ENCODE measurements at regions not wholly inside any gene's neighbourhood (a gene's known extent, or its start where the extent isn't known, plus 50 kb on each side); places are given as distances from the start of the nearest gene placed in this dataset.

- H3K4me3 ChIP-seq, result no peak overlapping the region
- H3K27ac ChIP-seq, result no peak overlapping the region
Measured at GRCh38 chr4:165609653-165610052, 230.8 kb downstream of the CPE start.

GRCh38 chr4:165610679-165611437, 232.1 kb downstream of the CPE start:
- no peak overlapping the region for H3K27ac ChIP-seq
- H3K4me3 ChIP-seq, result no peak overlapping the region

GRCh38 chr4:165612936-165613335, 234.1 kb downstream of the CPE start:
- Histone ChIP-seq H3K4me3 (no peak overlapping the region), H3K27ac (no peak overlapping the region)

- Histone ChIP-seq H3K4me3 (no peak overlapping the region), H3K27ac (no peak overlapping the region)
Measured at GRCh38 chr4:165613581-165613980, 234.8 kb downstream of the CPE start.

- no peak overlapping the region for H3K4me3 ChIP-seq
- H3K27ac ChIP-seq, result no peak overlapping the region
Measured at GRCh38 chr4:165620913-165621312, 242.1 kb downstream of the CPE start.

GRCh38 chr4:165621983-165622382, 243.2 kb downstream of the CPE start:
- no peak overlapping the region for H3K27ac ChIP-seq
- H3K4me3 ChIP-seq, result no peak overlapping the region

GRCh38 chr4:165625281-165625680, 246.5 kb downstream of the CPE start:
- Histone ChIP-seq H3K27ac (no peak overlapping the region), H3K4me3 (no peak overlapping the region)

GRCh38 chr4:165626316-165626715, 246.7 kb upstream of the TLL1 start:
- no peak overlapping the region for H3K27ac ChIP-seq
- H3K4me3 ChIP-seq, result no peak overlapping the region

GRCh38 chr4:165627128-165627527, 245.9 kb upstream of the TLL1 start:
- H3K4me3 ChIP-seq, result no peak overlapping the region
- no peak overlapping the region for H3K27ac ChIP-seq

GRCh38 chr4:165627548-165627947, 245.5 kb upstream of the TLL1 start:
- Histone ChIP-seq H3K4me3 (no peak overlapping the region), H3K27ac (no peak overlapping the region)

- Histone ChIP-seq H3K4me3 (no peak overlapping the region), H3K27ac (no peak overlapping the region)
Measured at GRCh38 chr4:165628572-165628971, 244.5 kb upstream of the TLL1 start.

- no peak overlapping the region for H3K4me3 ChIP-seq
- H3K27ac ChIP-seq, result no peak overlapping the region
Measured at GRCh38 chr4:165630671-165631070, 242.4 kb upstream of the TLL1 start.

- H3K4me3 ChIP-seq, result no peak overlapping the region
- H3K27ac ChIP-seq, result no peak overlapping the region
Measured at GRCh38 chr4:165631208-165631894, 241.7 kb upstream of the TLL1 start.

- Histone ChIP-seq H3K27ac (no peak overlapping the region), H3K4me3 (no peak overlapping the region)
Measured at GRCh38 chr4:165631912-165632311, 241.1 kb upstream of the TLL1 start.

GRCh38 chr4:165634766-165635165, 238.3 kb upstream of the TLL1 start:
- no peak overlapping the region for H3K27ac ChIP-seq

GRCh38 chr4:165635381-165635780, 237.7 kb upstream of the TLL1 start:
- no peak overlapping the region for H3K4me3 ChIP-seq
- no peak overlapping the region for H3K27ac ChIP-seq

More at GRCh38 chr4:165634766-165635165, 238.3 kb upstream of the TLL1 start:
- H3K4me3 ChIP-seq, result no peak overlapping the region

GRCh38 chr4:165635951-165636350, 237.1 kb upstream of the TLL1 start:
- Histone ChIP-seq H3K27ac (no peak overlapping the region), H3K4me3 (no peak overlapping the region)

- Histone ChIP-seq H3K4me3 (no peak overlapping the region), H3K27ac (no peak overlapping the region)
Measured at GRCh38 chr4:165651901-165652300, 221.1 kb upstream of the TLL1 start.

- no peak overlapping the region for H3K4me3 ChIP-seq
- H3K27ac ChIP-seq, result no peak overlapping the region
Measured at GRCh38 chr4:165654556-165654955, 218.5 kb upstream of the TLL1 start.

GRCh38 chr4:165656399-165656798, 216.6 kb upstream of the TLL1 start:
- Histone ChIP-seq H3K27ac (no peak overlapping the region), H3K4me3 (no peak overlapping the region)

- H3K27ac ChIP-seq, result no peak overlapping the region
- H3K4me3 ChIP-seq, result no peak overlapping the region
Measured at GRCh38 chr4:165656829-165657490, 216.1 kb upstream of the TLL1 start.
